GM23338 (cell line): ENCODE measurements at regions not wholly inside any gene's neighbourhood (a gene's known extent, or its start where the extent isn't known, plus 50 kb on each side); places are given as distances from the start of the nearest gene placed in this dataset.

Experiments
- ATAC-seq: fragments of 200-7000 bp; cut with Tn5 transposase; 3 replicates; pipeline ENCODE4 v1.9.1; 2020
- DNase-seq: peaks from one replicate; pipeline ENCODE4 v3.0.0-alpha.2; 2015; ENCODE audit warnings: low spot score
- H2AFZ ChIP-seq: fragments of 200-600 bp; sonication (generic); 2 replicates; pipeline ENCODE4 v1.8.0; 2016; ENCODE audit warnings: antibody characterized with exemption, mild to moderate bottlenecking, moderate library complexity
- H3F3A ChIP-seq: fragments of 200-600 bp; sonication (generic); replicated peaks from 2 replicates; pipeline ENCODE4 v1.8.0; 2017; ENCODE audit warnings: antibody characterized with exemption, mixed run types, low read depth
- H3K27ac ChIP-seq: fragments of 200-600 bp; sonication (generic); 2 replicates; pipeline ENCODE4 v1.6.1; 2016; ENCODE audit warnings: low read depth
- H3K27me3 ChIP-seq: fragments of 200-600 bp; sonication (generic); 2 replicates; pipeline ENCODE4 v1.8.0; 2016; ENCODE audit warnings: mild to moderate bottlenecking, mixed run types, moderate library complexity; ENCODE audit not compliant: insufficient read depth
- H3K36me3 ChIP-seq: fragments of 200-600 bp; sonication (generic); 2 replicates; pipeline ENCODE4 v1.8.0; 2016; ENCODE audit warnings: mild to moderate bottlenecking; ENCODE audit not compliant: insufficient read depth
- H3K4me1 ChIP-seq: fragments of 200-600 bp; sonication (generic); 2 replicates; pipeline ENCODE4 v1.8.0; 2016; ENCODE audit warnings: mild to moderate bottlenecking, moderate library complexity; ENCODE audit not compliant: insufficient read depth
- H3K4me2 ChIP-seq: fragments of 200-600 bp; sonication (generic); 2 replicates; pipeline ENCODE4 v1.7.1; 2017; ENCODE audit warnings: mixed run types
- H3K4me3 ChIP-seq: fragments of 200-600 bp; sonication (generic); 2 replicates; pipeline ENCODE4 v1.6.1; 2016; ENCODE audit warnings: mixed run types
- H3K79me2 ChIP-seq: fragments of 200-600 bp; sonication (generic); replicated peaks from 2 replicates; pipeline ENCODE4 v1.8.0; 2017; ENCODE audit warnings: mild to moderate bottlenecking; ENCODE audit not compliant: insufficient read depth
- H3K9me2 ChIP-seq: fragments of 200-600 bp; sonication (generic); 2 replicates; pipeline ENCODE4 v1.8.0; 2017; ENCODE audit not compliant: insufficient read depth
- H4K20me1 ChIP-seq: fragments of 200-600 bp; sonication (generic); replicated peaks from 2 replicates; pipeline ENCODE4 v1.8.0; 2017; ENCODE audit warnings: mild to moderate bottlenecking; ENCODE audit not compliant: insufficient read depth
- H3K27ac Mint-ChIP-seq: 2 replicates; pipeline ENCODE4 v1.8.0; 2020; ENCODE audit warnings: inconsistent platforms, mild to moderate bottlenecking, moderate library complexity, mixed read lengths
- H3K27me3 Mint-ChIP-seq: 3 replicates; pipeline ENCODE4 v1.8.0; 2022; ENCODE audit warnings: low read depth, mild to moderate bottlenecking, moderate library complexity, mixed read lengths, inconsistent platforms; ENCODE audit not compliant: insufficient read depth, poor library complexity
- H3K36me3 Mint-ChIP-seq: 3 replicates; pipeline ENCODE4 v1.8.0; 2021; ENCODE audit warnings: low read depth, mild to moderate bottlenecking, inconsistent platforms, moderate library complexity, mixed read lengths
- H3K4me1 Mint-ChIP-seq: 3 replicates; pipeline ENCODE4 v1.8.0; 2020; ENCODE audit warnings: mild to moderate bottlenecking, inconsistent platforms, mixed read lengths
- H3K4me3 Mint-ChIP-seq: 3 replicates; pipeline ENCODE4 v1.8.0; 2021; ENCODE audit warnings: moderate library complexity, mild to moderate bottlenecking, inconsistent platforms, mixed read lengths
- H3K9me3 Mint-ChIP-seq: 3 replicates; pipeline ENCODE4 v1.8.0; 2020; ENCODE audit warnings: moderate library complexity, mild to moderate bottlenecking, inconsistent platforms, mixed read lengths
- JUNB ChIP-seq: IDR thresholded peaks from one replicate; pipeline ENCODE4 v1.6.1; 2016; ENCODE audit warnings: antibody characterized with exemption; ENCODE audit not compliant: unreplicated experiment
- POLR2AphosphoS5 ChIP-seq: IDR thresholded peaks from 2 replicates; pipeline ENCODE4 v1.6.1; 2016; ENCODE audit warnings: antibody characterized with exemption, low read depth
- STAT1 ChIP-seq: IDR thresholded peaks from one replicate; pipeline ENCODE4 v1.6.1; 2016; ENCODE audit warnings: antibody characterized with exemption; ENCODE audit not compliant: unreplicated experiment
- ZNF114 ChIP-seq: fragments of 250-450 bp; sonication (Bioruptor Pico); IDR thresholded peaks from 2 replicates; pipeline ENCODE4 v1.5.0; 2020; ENCODE audit warnings: mild to moderate bottlenecking, moderate library complexity
- TF ChIP-seq, protein P1 (sequence below): IDR thresholded peaks from one replicate; pipeline ENCODE4 v1.6.1; 2018; ENCODE audit warnings: antibody characterized with exemption; ENCODE audit not compliant: unreplicated experiment
- TF ChIP-seq, protein P2 (sequence below): IDR thresholded peaks from 2 replicates; pipeline ENCODE4 v1.6.1; 2016; ENCODE audit warnings: antibody characterized with exemption
- TF ChIP-seq, protein P3 (sequence below): fragments of 250-450 bp; sonication (Bioruptor Pico); IDR thresholded peaks from 2 replicates; pipeline ENCODE4 v1.5.0; 2020; ENCODE audit warnings: mild to moderate bottlenecking, moderate library complexity

DNA sequence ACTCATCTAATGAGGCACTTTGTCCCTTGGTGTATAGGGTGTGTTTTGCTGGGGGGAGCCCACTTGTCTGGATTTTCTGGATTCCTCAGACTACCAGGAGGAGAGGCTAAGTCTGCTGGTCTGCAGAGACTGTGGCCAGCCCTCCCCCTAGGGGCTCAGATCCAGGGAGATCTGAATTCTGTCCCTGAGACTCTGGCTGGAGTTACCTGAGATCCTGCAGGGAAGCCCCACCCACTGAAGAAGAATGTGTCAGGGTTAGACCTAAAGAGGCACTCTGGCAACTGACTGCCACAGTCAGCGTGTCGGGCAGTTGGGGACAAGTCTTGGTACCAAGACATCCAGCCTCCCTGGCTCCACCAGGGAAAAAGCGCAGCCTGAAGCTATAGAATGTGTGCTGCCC, 138.9 kb downstream of the DCAF12L2 start:
- TF ChIP-seq JUNB, result no peak
- TF ChIP-seq POLR2AphosphoS5, result no peak
- TF ChIP-seq, protein P1, sequence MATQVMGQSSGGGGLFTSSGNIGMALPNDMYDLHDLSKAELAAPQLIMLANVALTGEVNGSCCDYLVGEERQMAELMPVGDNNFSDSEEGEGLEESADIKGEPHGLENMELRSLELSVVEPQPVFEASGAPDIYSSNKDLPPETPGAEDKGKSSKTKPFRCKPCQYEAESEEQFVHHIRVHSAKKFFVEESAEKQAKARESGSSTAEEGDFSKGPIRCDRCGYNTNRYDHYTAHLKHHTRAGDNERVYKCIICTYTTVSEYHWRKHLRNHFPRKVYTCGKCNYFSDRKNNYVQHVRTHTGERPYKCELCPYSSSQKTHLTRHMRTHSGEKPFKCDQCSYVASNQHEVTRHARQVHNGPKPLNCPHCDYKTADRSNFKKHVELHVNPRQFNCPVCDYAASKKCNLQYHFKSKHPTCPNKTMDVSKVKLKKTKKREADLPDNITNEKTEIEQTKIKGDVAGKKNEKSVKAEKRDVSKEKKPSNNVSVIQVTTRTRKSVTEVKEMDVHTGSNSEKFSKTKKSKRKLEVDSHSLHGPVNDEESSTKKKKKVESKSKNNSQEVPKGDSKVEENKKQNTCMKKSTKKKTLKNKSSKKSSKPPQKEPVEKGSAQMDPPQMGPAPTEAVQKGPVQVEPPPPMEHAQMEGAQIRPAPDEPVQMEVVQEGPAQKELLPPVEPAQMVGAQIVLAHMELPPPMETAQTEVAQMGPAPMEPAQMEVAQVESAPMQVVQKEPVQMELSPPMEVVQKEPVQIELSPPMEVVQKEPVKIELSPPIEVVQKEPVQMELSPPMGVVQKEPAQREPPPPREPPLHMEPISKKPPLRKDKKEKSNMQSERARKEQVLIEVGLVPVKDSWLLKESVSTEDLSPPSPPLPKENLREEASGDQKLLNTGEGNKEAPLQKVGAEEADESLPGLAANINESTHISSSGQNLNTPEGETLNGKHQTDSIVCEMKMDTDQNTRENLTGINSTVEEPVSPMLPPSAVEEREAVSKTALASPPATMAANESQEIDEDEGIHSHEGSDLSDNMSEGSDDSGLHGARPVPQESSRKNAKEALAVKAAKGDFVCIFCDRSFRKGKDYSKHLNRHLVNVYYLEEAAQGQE, result no peak
- TF ChIP-seq, protein P2, sequence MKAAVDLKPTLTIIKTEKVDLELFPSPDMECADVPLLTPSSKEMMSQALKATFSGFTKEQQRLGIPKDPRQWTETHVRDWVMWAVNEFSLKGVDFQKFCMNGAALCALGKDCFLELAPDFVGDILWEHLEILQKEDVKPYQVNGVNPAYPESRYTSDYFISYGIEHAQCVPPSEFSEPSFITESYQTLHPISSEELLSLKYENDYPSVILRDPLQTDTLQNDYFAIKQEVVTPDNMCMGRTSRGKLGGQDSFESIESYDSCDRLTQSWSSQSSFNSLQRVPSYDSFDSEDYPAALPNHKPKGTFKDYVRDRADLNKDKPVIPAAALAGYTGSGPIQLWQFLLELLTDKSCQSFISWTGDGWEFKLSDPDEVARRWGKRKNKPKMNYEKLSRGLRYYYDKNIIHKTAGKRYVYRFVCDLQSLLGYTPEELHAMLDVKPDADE, result no peak
- TF ChIP-seq ZNF114 (CRISPR knock-in tag), result no peak
- TF ChIP-seq, protein P3, sequence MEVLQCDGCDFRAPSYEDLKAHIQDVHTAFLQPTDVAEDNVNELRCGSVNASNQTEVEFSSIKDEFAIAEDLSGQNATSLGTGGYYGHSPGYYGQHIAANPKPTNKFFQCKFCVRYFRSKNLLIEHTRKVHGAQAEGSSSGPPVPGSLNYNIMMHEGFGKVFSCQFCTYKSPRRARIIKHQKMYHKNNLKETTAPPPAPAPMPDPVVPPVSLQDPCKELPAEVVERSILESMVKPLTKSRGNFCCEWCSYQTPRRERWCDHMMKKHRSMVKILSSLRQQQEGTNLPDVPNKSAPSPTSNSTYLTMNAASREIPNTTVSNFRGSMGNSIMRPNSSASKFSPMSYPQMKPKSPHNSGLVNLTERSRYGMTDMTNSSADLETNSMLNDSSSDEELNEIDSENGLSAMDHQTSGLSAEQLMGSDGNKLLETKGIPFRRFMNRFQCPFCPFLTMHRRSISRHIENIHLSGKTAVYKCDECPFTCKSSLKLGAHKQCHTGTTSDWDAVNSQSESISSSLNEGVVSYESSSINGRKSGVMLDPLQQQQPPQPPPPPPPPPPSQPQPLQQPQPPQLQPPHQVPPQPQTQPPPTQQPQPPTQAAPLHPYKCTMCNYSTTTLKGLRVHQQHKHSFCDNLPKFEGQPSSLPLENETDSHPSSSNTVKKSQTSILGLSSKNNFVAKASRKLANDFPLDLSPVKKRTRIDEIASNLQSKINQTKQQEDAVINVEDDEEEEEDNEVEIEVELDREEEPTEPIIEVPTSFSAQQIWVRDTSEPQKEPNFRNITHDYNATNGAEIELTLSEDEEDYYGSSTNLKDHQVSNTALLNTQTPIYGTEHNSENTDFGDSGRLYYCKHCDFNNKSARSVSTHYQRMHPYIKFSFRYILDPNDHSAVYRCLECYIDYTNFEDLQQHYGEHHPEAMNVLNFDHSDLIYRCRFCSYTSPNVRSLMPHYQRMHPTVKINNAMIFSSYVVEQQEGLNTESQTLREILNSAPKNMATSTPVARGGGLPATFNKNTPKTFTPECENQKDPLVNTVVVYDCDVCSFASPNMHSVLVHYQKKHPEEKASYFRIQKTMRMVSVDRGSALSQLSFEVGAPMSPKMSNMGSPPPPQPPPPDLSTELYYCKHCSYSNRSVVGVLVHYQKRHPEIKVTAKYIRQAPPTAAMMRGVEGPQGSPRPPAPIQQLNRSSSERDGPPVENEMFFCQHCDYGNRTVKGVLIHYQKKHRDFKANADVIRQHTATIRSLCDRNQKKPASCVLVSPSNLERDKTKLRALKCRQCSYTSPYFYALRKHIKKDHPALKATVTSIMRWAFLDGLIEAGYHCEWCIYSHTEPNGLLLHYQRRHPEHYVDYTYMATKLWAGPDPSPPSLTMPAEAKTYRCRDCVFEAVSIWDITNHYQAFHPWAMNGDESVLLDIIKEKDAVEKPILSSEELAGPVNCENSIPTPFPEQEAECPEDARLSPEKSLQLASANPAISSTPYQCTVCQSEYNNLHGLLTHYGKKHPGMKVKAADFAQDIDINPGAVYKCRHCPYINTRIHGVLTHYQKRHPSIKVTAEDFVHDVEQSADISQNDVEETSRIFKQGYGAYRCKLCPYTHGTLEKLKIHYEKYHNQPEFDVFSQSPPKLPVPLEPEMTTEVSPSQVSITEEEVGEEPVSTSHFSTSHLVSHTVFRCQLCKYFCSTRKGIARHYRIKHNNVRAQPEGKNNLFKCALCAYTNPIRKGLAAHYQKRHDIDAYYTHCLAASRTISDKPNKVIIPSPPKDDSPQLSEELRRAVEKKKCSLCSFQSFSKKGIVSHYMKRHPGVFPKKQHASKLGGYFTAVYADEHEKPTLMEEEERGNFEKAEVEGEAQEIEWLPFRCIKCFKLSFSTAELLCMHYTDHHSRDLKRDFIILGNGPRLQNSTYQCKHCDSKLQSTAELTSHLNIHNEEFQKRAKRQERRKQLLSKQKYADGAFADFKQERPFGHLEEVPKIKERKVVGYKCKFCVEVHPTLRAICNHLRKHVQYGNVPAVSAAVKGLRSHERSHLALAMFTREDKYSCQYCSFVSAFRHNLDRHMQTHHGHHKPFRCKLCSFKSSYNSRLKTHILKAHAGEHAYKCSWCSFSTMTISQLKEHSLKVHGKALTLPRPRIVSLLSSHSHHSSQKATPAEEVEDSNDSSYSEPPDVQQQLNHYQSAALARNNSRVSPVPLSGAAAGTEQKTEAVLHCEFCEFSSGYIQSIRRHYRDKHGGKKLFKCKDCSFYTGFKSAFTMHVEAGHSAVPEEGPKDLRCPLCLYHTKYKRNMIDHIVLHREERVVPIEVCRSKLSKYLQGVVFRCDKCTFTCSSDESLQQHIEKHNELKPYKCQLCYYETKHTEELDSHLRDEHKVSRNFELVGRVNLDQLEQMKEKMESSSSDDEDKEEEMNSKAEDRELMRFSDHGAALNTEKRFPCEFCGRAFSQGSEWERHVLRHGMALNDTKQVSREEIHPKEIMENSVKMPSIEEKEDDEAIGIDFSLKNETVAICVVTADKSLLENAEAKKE (CRISPR knock-in tag), result no peak
- TF ChIP-seq STAT1, result no peak
- no peak overlapping the region for H2AFZ ChIP-seq
- H3K4me3 ChIP-seq, result no peak overlapping the region
- no peak overlapping the region for H3K4me2 ChIP-seq
- H3K4me1 ChIP-seq, result peaks cover 11% of the 10 kb centered on the region; the same call in 1 of the 2 replicates
- H3F3A ChIP-seq, result no peaks in the 10 kb centered on the region
- no peaks in the 10 kb centered on the region for H3K9me2 ChIP-seq
- ATAC-seq, result no peak
- peaks cover 1% of the 10 kb centered on the region for H3K27me3 Mint-ChIP-seq
- no peaks in the 10 kb centered on the region for H3K79me2 ChIP-seq
- no peak overlapping the region for H3K4me3 Mint-ChIP-seq
- no peaks in the 10 kb centered on the region for H3K36me3 ChIP-seq
- H3K27ac Mint-ChIP-seq, result no peak overlapping the region
- no peaks in the 10 kb centered on the region for H4K20me1 ChIP-seq
- no peaks in the 10 kb centered on the region for H3K27me3 ChIP-seq
- H3K36me3 Mint-ChIP-seq, result no peaks in the 10 kb centered on the region; the same call in 2 of the 3 replicates
- DNase-seq, result no peak
- H3K9me3 Mint-ChIP-seq, result no peaks in the 10 kb centered on the region; the same call in 2 of the 3 replicates
- no peak overlapping the region for H3K27ac ChIP-seq
- peaks cover 6% of the 10 kb centered on the region for H3K4me1 Mint-ChIP-seq
